Activated CD8-positive, alpha-beta memory T cell treated with anti-CD3 and anti-CD28 coated beads for 24 hours (primary cell): ENCODE measurements at regions not wholly inside any gene's neighbourhood (a gene's known extent, or its start where the extent isn't known, plus 50 kb on each side); places are given as distances from the start of the nearest gene placed in this dataset.

Experiments used
- DNase-seq: peaks from one replicate; pipeline ENCODE4 v3.0.0-alpha.2; 2020

DNA sequence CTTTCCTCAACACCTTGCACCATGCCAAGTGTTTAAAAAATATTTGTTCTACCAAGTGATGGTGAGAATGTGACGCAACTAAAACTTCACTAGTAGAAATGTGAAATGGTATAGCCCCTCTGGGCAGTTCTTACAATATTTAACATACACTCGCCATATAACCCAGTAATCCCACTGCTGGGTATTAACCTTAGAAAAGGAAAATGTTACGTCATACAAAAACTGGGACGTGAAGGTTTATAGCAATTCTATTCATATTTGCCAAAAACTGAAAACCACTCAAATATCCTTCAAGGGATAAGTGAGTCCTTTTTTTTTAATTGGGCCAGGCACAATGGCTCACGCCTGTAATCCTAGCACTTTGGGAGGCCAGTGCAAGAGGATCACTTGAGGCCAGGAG, 279.3 kb downstream of the SKIDA1 start:
- no peak for DNase-seq

- DNase-seq: no peak
Measured at GRCh38 chr10:21243748-21244257, 281.7 kb downstream of the SKIDA1 start.

- DNase-seq: no peak
Measured at GRCh38 chr10:21242915-21243314, 282.6 kb downstream of the SKIDA1 start.

GRCh38 chr10:21238717-21239116, 286.8 kb downstream of the SKIDA1 start:
- DNase-seq: no peak

DNA sequence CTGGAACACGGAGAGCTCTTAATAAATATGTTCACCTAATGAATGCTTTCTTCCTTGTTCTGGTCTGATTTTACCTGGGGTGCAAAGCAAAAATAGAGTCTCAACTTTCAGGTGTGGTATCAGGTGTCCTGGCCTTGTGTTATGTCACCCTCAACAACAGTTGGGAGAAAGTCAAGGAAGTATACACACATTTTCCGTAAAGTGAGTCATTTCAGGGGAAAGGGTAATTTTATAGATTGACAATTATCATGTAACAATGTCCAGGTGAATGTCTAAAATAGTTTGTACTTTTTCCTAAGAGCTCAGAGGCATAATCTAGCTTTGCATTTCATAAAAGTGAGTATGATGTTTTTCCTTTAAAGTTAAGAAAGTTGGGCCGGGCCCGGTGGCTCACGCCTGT, 287.4 kb downstream of the SKIDA1 start:
- no peak for DNase-seq

DNA sequence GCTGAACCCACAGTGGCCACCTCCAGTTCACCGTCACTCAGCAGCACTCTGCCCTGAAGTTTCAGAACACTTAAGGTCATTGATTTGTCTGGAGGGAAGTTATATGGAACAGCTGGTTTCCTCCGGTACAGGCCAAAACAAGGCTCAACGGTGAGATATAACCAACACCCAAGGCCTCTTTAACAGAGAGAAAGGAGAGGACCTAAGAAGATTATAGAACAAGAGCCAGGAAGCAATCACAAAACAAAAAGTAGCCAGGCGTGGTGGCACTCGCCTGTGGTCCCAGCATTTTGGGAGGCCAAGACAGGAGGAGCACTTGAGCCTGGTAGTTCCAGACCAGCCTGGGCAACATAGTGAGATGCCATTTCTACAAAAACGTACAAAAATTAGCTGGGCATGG, 290.7 kb downstream of the SKIDA1 start:
- no peak for DNase-seq

DNA sequence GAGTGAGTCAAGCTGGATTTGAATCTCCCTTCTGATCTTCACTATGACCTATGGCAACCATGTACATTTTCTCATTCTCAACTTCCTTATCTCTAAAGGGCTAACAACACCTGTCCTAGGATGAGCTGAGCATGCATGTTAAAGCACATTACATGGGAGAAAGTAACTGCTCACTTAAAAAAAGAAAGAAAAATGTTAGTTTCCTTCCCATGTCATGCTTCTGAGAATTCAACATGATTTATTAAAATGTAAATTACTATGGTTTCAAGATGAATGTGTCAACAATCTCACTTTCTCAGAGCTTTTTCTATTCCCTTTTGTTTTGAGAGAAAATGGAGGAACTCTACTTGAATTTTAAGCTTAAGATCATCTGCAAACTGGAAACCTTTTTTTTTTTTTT, 295.3 kb downstream of the SKIDA1 start:
- DNase-seq: no peak

DNA sequence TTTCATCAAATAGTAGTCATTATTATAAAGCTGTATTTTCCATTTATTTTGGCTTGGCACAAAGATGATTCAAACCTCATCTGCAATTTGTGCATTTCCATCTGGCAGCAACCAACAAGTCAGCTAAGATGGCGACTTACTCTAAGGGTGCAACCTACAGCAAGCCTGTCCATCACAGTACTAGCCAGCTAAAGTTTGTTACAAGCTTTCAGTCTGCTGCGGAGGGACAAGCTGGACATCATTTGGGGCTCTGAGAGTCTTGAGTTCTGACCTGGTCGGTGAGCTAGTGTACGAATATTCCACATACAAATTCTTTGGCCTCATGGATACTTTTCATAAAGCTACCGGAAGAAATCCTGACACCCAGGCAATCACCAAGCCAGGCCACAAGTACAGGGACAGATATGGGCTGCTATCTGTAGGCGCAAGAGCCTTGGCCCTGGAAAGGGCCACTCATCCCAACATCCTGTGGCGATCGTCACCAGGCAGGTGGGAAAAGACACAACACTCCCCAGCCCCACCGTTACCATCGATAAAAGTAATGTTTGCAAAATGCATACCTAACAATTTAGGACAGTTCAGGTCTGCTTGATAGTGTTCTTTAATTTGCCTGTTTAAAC, 307.6 kb downstream of the SKIDA1 start:
- no peak for DNase-seq

DNA sequence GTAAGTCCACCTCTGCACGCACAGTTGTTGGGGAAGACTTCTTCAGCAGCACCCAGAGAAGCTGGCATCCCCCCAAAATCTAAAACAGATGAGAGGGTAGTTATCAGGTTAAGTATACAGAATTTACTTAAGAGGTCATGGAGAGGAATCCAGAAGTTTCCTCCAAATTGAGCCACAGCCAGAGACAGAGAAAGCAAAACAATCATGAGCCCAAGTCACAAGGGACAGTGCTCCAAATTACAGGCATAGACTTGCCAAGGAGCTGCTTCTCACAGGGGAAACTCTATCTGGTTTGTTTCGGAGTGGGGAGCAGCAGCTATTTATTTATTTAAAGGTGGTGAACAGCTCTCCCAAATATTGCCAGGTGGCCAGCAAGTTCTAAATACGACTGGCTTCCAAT, 308.4 kb downstream of the SKIDA1 start:
- DNase-seq: no peak

- no peak for DNase-seq
Measured at GRCh38 chr10:21214329-21214728, 311.2 kb downstream of the SKIDA1 start.

GRCh38 chr10:21213381-21213780, 312.1 kb downstream of the SKIDA1 start:
- no peak for DNase-seq

DNA sequence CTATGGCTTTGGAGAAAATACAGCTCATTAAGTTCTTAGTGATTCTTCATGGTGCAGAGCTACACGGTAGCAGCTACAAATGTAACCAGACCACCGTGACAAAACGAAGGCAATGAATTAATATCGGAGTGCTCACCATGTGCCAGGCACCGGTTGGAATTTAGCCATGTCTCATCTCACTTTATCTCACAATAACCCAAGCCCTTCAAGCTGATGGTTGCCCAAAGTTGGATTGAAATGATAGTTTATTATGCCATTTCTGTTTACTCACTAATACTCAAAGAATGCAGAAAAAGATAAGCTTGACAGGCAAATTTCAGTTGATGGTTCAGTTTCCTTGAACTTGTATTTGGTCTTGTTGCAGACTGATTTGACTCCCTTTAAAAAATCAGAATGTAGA, 312.6 kb downstream of the SKIDA1 start:
- DNase-seq: no peak

DNA sequence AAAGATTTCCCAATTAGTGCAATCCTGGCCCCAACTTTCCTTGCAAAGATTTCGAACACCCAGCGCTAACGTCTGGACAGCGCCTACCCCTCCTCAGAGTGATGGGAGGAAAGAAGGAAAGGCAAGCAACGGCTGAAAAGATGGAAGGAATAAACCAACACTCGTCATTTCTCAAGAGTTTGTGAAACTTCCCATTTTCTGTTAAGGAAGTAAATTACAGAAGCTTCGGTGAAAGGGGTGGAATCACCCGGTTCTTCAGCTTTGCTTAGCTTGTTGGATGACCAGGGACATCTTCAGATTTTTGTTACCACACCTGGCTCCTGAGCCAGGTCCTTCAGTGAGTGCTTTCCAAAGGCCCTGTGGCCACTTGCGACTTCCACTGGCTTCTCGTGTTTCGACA, 313.1 kb downstream of the SKIDA1 start:
- no peak for DNase-seq

- no peak for DNase-seq
Measured at GRCh38 chr10:21209495-21209894, 312.4 kb upstream of the NEBL start.

DNA sequence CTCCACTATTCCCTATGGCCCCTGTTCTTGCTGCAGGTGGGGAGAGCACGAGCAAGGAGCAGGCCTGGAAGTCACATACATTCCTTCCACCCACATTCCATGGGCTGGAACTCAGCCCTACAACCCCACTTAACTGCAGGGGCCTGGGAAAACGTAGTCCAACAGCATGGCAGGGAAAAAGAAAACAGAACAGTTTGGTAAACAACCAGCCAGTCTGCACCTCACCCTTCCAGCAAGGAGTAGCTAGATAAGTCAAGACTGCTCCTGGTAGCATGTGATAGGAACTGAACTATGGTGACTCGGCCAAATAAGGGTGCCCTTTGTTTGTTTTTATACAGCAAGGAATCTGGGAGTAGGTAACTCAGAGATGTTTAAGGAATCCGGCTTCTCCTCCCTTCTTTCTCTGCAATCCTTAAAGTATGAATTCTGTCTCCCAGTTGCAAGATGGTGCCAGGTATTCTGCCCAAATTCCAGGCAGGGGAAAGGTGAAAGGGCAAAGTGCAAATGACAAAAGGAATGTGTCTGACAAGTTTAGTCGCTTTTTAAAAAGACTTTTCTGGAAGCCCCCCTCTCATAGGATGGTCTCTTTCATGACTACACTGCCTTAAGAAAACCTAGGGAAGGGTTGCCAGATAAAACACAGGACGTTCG, 311.7 kb upstream of the NEBL start:
- DNase-seq: no peak

GRCh38 chr10:21207852-21208646, 310.9 kb upstream of the NEBL start:
- no peak for DNase-seq

GRCh38 chr10:21205328-21205727, 308.2 kb upstream of the NEBL start:
- DNase-seq: no peak

DNA sequence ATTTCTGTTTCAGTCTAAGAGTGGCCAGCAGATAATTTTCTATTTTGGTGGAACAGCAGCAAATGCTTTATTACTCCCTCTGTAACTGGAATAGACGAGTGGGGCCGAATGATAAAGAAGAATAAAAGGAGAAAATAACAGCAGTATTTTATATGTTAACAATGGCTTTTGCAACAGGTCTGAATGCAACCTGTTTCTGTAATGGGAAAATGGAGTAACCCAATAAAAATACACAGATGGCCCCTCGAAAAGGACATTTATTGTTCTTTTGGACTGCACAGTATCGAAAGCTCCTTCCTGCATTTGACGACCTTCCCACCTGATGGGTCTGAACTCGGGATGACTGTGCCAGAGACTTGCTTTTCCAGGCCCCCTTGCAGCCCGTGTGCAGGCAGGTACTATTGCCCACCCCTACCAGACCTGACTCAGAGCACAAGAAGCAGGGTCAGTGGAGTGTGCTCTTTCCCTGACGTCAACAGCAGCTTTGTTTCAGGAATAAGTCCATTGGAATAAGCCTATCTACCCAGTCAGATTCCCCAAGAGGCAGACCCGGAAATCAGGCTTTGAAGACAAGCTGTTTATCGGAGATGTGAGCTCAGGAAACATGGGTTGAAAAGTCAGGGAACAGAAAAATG, 306.5 kb upstream of the NEBL start:
- DNase-seq: no peak

DNA sequence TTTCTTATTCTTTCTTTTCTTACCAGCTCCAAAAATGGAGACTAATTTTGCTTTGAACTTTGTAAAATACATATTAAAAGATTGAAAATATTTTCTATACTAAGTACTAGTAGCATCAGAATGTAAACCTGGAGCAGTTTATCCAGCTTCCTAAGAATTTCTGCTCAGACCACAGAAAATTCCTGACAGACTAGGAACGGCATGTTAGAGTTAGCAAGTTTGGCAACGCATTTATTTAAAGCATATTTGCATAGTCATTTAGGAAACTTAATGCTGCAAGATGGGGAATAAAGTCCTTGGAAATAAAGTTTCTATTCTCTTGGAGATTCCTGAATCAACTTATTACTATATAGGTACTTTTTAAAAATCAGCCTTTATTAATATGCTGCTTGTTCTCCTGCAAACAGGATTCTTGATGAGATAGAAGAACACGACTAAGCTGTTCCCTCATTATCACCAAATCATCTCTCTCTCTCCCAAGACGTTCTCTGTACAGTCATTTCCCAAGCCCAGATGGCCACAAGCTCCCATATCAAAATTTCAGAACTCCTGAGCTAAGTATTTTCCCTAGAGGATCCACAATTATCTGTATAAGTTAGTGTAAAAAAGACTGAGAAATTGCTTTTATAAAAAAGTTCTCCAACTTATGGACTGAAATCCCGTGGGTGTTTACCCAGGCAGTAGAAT, 305.8 kb upstream of the NEBL start:
- DNase-seq: no peak

DNA sequence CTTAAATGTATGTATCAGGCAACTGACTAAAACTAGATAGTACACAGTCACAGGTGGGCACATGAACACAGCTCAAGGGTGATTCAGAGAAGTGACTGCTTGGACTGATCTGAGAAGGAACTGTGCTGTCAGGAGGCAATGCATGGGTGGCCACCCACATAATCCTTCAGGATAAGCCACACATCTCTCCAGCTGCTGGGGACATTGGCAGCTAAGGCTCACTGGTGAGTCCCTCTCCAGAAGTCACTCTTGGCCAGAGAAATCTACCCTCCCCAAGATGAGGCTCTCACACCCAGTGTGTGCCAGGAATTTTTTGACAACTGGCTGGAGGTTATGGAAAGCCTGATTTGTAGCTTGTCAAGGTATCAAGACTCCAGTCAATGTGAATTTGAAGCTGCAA, 302.4 kb upstream of the NEBL start:
- no peak for DNase-seq

- DNase-seq: no peak
Measured at GRCh38 chr10:21197838-21198237, 300.7 kb upstream of the NEBL start.

DNA sequence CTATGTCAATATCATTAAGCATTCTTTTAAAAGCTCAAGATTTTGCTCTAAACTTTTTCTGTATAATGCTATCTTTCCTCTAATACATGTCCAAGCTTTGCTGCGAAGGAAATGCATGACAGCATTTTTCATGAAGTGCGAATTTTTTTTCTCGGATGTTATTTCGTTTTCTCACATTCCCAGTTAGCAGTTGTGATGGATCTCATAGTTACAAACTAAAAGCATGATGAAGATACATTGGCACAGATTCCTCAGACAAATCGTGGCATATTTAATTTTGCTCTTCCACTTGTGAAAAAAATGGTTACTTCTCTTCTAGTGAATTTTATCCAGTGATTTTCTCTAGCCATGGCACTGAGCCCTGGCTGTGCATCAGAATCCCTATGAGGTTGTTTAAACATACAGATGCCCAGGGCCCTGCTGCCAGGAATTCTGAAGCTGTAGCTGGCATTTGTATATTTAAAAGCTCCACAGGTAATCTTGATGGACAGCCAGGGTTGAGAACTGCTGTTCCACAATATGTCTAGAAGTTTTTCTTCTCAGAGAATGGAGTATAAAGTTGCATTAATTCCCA, 299.8 kb upstream of the NEBL start:
- no peak for DNase-seq

DNA sequence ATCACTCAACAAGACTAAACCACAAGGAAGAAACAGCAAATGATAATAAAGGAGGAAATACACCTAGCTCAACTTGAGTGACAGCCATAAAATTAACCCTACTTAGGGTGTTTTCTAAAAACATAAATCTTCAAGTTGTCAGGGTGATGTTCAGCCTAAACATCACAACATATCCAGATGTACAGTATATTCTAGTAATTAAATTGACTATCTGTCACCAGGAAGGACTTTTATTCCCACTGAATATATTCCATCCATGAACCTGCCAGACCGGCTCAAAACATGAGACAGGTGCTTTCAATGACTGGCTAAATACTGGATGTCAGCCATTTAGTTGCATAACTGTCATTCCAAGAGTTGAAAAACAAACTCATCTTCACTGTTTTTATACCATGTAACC, 298.1 kb upstream of the NEBL start:
- no peak for DNase-seq
